HEK293 (cell line): ENCODE measurements at regions not wholly inside any gene's neighbourhood (a gene's known extent, or its start where the extent isn't known, plus 50 kb on each side); places are given as distances from the start of the nearest gene placed in this dataset.

Experiments
- CTCF ChIA-PET: fragments of 350-600 bp; formaldehyde crosslinking; extraction: SDS; loops from one replicate; lab custom pipeline; 2021; ENCODE audit warnings: antibody characterized with exemption; lab: Yijun Ruan, JAX
- POLR2A ChIA-PET: fragments of 300-600 bp; formaldehyde crosslinking; extraction: SDS; loops from one replicate; lab custom pipeline; 2020; ENCODE audit warnings: antibody characterized with exemption, inconsistent platforms; lab: Yijun Ruan, JAX
- H3K27ac ChIP-seq: fragments of 200-500 bp; sonication (Bioruptor generic); 2 replicates; pipeline ENCODE4 v1.5.1; 2014; ENCODE audit warnings: low read depth, low read length, control low read depth, inconsistent platforms; ENCODE audit errors: extremely low read depth
- H3K36me3 ChIP-seq, 2 experiments: fragments of 200-500 bp in 1 of 2; sonication (Bioruptor generic) in 1 of 2; 1 replicate in 1 of 2; 2 replicates in 1 of 2; pipeline ENCODE4 v1.5.1; 2014 to 2017; ENCODE audit warnings: inconsistent platforms in 2 of 2, low read length in 2 of 2; ENCODE audit not compliant: control insufficient read depth in 2 of 2, insufficient read depth in 1 of 2
- H3K4me1 ChIP-seq: fragments of 200-500 bp; sonication (Bioruptor generic); 2 replicates; pipeline ENCODE4 v1.5.1; 2014; ENCODE audit warnings: mild to moderate bottlenecking, low read length, inconsistent platforms; ENCODE audit not compliant: control insufficient read depth, insufficient read depth
- H3K4me3 ChIP-seq: 2 replicates; pipeline ENCODE4 v1.5.1; 2011; ENCODE audit warnings: low read depth, mild to moderate bottlenecking, control low read depth, low read length, moderate library complexity
- H3K9me3 ChIP-seq: fragments of 200-500 bp; sonication (Bioruptor generic); 2 replicates; pipeline ENCODE4 v1.5.1; 2014; ENCODE audit warnings: low read depth, low read length, inconsistent platforms; ENCODE audit not compliant: control insufficient read depth, insufficient read depth
- BCL6B ChIP-seq: fragments of 450-650 bp; formaldehyde crosslinking; IDR thresholded peaks from 2 replicates; pipeline ENCODE4 v1.5.1; 2017; ENCODE audit warnings: missing biosample characterization, missing genetic modification characterization
- ELK4 ChIP-seq: IDR thresholded peaks from 2 replicates; pipeline ENCODE4 v1.6.1; 2011; ENCODE audit warnings: mild to moderate bottlenecking, low read depth, low read length, borderline replicate concordance
- HOXA7 ChIP-seq: sonication (generic); formaldehyde crosslinking; IDR thresholded peaks from 2 replicates; pipeline ENCODE4 v1.8.1; 2022; ENCODE audit warnings: missing genetic modification reagents, borderline replicate concordance
- PRDM2 ChIP-seq: fragments of 450-650 bp; formaldehyde crosslinking; IDR thresholded peaks from 2 replicates; pipeline ENCODE4 v1.5.1; 2016; ENCODE audit warnings: missing biosample characterization, missing genetic modification characterization, borderline replicate concordance
- SALL2 ChIP-seq: fragments of 450-650 bp; formaldehyde crosslinking; IDR thresholded peaks from 2 replicates; pipeline ENCODE4 v1.5.0; 2017; ENCODE audit warnings: missing biosample characterization, mild to moderate bottlenecking, missing genetic modification characterization, borderline replicate concordance
- SCRT2 ChIP-seq: fragments of 450-650 bp; formaldehyde crosslinking; IDR thresholded peaks from 2 replicates; pipeline ENCODE4 v1.5.1; 2016; ENCODE audit warnings: missing biosample characterization, missing genetic modification characterization
- ZBTB1 ChIP-seq: fragments of 450-650 bp; formaldehyde crosslinking; IDR thresholded peaks from 2 replicates; pipeline ENCODE4 v1.5.1; 2016; ENCODE audit warnings: missing biosample characterization, missing genetic modification characterization
- ZBTB26 ChIP-seq: fragments of 450-650 bp; formaldehyde crosslinking; optimal IDR thresholded peaks from 2 replicates; pipeline ENCODE3; 2016; ENCODE audit warnings: missing biosample characterization, mild to moderate bottlenecking, missing genetic modification characterization
- ZEB2 ChIP-seq: fragments of 450-650 bp; formaldehyde crosslinking; IDR thresholded peaks from 2 replicates; pipeline ENCODE4 v1.5.1; 2016; ENCODE audit warnings: missing biosample characterization, missing genetic modification characterization
- ZIC2 ChIP-seq: fragments of 450-650 bp; formaldehyde crosslinking; IDR thresholded peaks from 2 replicates; pipeline ENCODE4 v1.5.1; 2016; ENCODE audit warnings: missing biosample characterization, missing genetic modification characterization
- ZNF214 ChIP-seq: fragments of 450-650 bp; formaldehyde crosslinking; IDR thresholded peaks from 2 replicates; pipeline ENCODE4 v1.5.1; 2017; ENCODE audit warnings: missing biosample characterization, mild to moderate bottlenecking, missing genetic modification characterization, borderline replicate concordance
- ZNF221 ChIP-seq: fragments of 450-650 bp; formaldehyde crosslinking; IDR thresholded peaks from 2 replicates; pipeline ENCODE4 v1.5.1; 2017; ENCODE audit warnings: missing biosample characterization, missing genetic modification characterization, borderline replicate concordance
- ZNF24 ChIP-seq: fragments of 450-650 bp; formaldehyde crosslinking; IDR thresholded peaks from 2 replicates; pipeline ENCODE4 v1.5.1; 2016; ENCODE audit warnings: missing biosample characterization, missing genetic modification characterization
- ZNF292 ChIP-seq: fragments of 450-650 bp; formaldehyde crosslinking; IDR thresholded peaks from 2 replicates; pipeline ENCODE4 v1.5.1; 2016; ENCODE audit warnings: low read depth, missing biosample characterization, missing genetic modification characterization, borderline replicate concordance
- ZNF324 ChIP-seq: fragments of 450-650 bp; formaldehyde crosslinking; IDR thresholded peaks from 2 replicates; pipeline ENCODE4 v1.5.1; 2016; ENCODE audit warnings: missing biosample characterization, missing genetic modification characterization
- ZNF341 ChIP-seq: fragments of 450-650 bp; formaldehyde crosslinking; IDR thresholded peaks from 2 replicates; pipeline ENCODE4; 2016; ENCODE audit warnings: low read depth, missing biosample characterization, missing genetic modification characterization
- ZNF488 ChIP-seq: fragments of 450-650 bp; formaldehyde crosslinking; IDR thresholded peaks from 2 replicates; pipeline ENCODE4 v1.5.1; 2016; ENCODE audit warnings: missing biosample characterization, missing genetic modification characterization
- ZNF571 ChIP-seq: fragments of 450-650 bp; formaldehyde crosslinking; IDR thresholded peaks from 2 replicates; pipeline ENCODE4 v1.5.0; 2017; ENCODE audit warnings: missing biosample characterization, missing genetic modification characterization
- ZNF600 ChIP-seq: fragments of 450-650 bp; formaldehyde crosslinking; IDR thresholded peaks from 2 replicates; pipeline ENCODE4 v1.5.1; 2016; ENCODE audit warnings: missing biosample characterization, missing genetic modification characterization
- ZNF660 ChIP-seq: fragments of 450-650 bp; IDR thresholded peaks from 2 replicates; pipeline ENCODE4 v1.5.1; 2018; ENCODE audit warnings: missing biosample characterization, mild to moderate bottlenecking, missing genetic modification characterization
- ZNF692 ChIP-seq: fragments of 450-650 bp; formaldehyde crosslinking; IDR thresholded peaks from 2 replicates; pipeline ENCODE4 v1.5.1; 2016; ENCODE audit warnings: missing biosample characterization, missing genetic modification characterization

- ChIA-PET POLR2A (no interaction called here), CTCF (no interaction called here)
- Histone ChIP-seq H3K36me3 (no peaks in the 10 kb centered on the region), H3K9me3 (no peaks in the 10 kb centered on the region), H3K4me1 (no peaks in the 10 kb centered on the region), H3K4me3 (no peak overlapping the region), H3K27ac (no peak overlapping the region)
- TF ChIP-seq ZEB2 (tag by site-specific recombination) (no peak), ZNF324 (no peak), ZNF341 (tag by site-specific recombination) (no peak), ZNF600 (tag by site-specific recombination) (no peak), ZNF221 (tag by site-specific recombination) (no peak), ZNF571 (tag by site-specific recombination) (no peak), ZNF488 (tag by site-specific recombination) (no peak)
These were observed 472.2 kb upstream of the ZMIZ1 start for GRCh38 chr10:78596556-78596955.

- no peak overlapping the region for H3K27ac ChIP-seq
- ChIA-PET CTCF (no interaction called here), POLR2A (no interaction called here)
- no peaks in the 10 kb centered on the region for H3K36me3 ChIP-seq
- TF ChIP-seq ZNF692 (no peak), PRDM2 (no peak), ZNF292 (tag by site-specific recombination) (no peak), SALL2 (tag by site-specific recombination) (no peak), ZNF660 (tag by site-specific recombination) (no peak), ZIC2 (no peak), ZNF214 (no peak), ZNF24 (tag by site-specific recombination) (no peak), BCL6B (no peak), ZBTB26 (tag by site-specific recombination) (no peak), ZBTB1 (tag by site-specific recombination) (no peak), SCRT2 (tag by site-specific recombination) (no peak), ELK4 (no peak), HOXA7 (CRISPR knock-in tag) (no peak)
- H3K4me1 ChIP-seq, result no peaks in the 10 kb centered on the region
- no peaks in the 10 kb centered on the region for H3K9me3 ChIP-seq
- no peak overlapping the region for H3K4me3 ChIP-seq
These were observed 470.8 kb upstream of the ZMIZ1 start for GRCh38 chr10:78597796-78598555.
